H1 (cell line): ENCODE measurements at regions not wholly inside any gene's neighbourhood (a gene's known extent, or its start where the extent isn't known, plus 50 kb on each side); places are given as distances from the start of the nearest gene placed in this dataset.

Source experiments
- CREB1 ChIP-seq: IDR thresholded peaks from 2 replicates; pipeline ENCODE4 v1.6.1; 2012; ENCODE audit warnings: inconsistent platforms
- CTCF ChIP-seq, 3 experiments: IDR thresholded peaks; 1 replicate in 2 of 3; 2 replicates in 1 of 3; pipeline versions ENCODE4 v1.5.1 to v1.6.1; 2011; ENCODE audit warnings: low read length in 3 of 3, mild to moderate bottlenecking in 3 of 3, inconsistent platforms in 2 of 3, low read depth in 1 of 3, moderate library complexity in 1 of 3; ENCODE audit not compliant: insufficient read depth in 1 of 3; ENCODE audit errors: control extremely low read depth in 1 of 3
- GABPA ChIP-seq: IDR thresholded peaks from 2 replicates; pipeline ENCODE4 v1.6.1; 2011; ENCODE audit warnings: mild to moderate bottlenecking, low read length, moderate library complexity, borderline replicate concordance; ENCODE audit not compliant: insufficient read depth
- HDAC6 ChIP-seq: IDR thresholded peaks from one replicate; pipeline ENCODE4 v1.7.1; 2012; ENCODE audit warnings: low read depth, mild to moderate bottlenecking, inconsistent platforms, low read length, moderate library complexity
- JUND ChIP-seq: IDR thresholded peaks from 2 replicates; pipeline ENCODE4 v1.6.1; 2011; ENCODE audit warnings: mild to moderate bottlenecking, improper control_type of control experiment, low read length
- NRF1 ChIP-seq: IDR thresholded peaks from 2 replicates; pipeline ENCODE4 v1.6.1; 2011; ENCODE audit warnings: mild to moderate bottlenecking, low read depth, low read length, improper control_type of control experiment
- POLR2A ChIP-seq, 2 experiments: IDR thresholded peaks; 1 replicate in 1 of 2; 2 replicates in 1 of 2; pipeline ENCODE4 v1.6.1; 2011; ENCODE audit warnings: low read depth in 2 of 2, low read length in 2 of 2, mild to moderate bottlenecking in 2 of 2; ENCODE audit errors: control extremely low read depth in 1 of 2
- POLR2AphosphoS5 ChIP-seq: IDR thresholded peaks from 2 replicates; pipeline ENCODE4 v1.6.1; 2011; ENCODE audit warnings: low read depth, low read length
- RFX5 ChIP-seq: IDR thresholded peaks from 2 replicates; pipeline ENCODE4 v1.6.1; 2011; ENCODE audit warnings: low read depth, low read length, improper control_type of control experiment, borderline replicate concordance
- RXRA ChIP-seq: IDR thresholded peaks from 2 replicates; pipeline ENCODE4 v1.6.1; 2011; ENCODE audit warnings: low read depth, mild to moderate bottlenecking, low read length, moderate library complexity; ENCODE audit not compliant: insufficient read depth
- SIN3A ChIP-seq, 2 experiments: IDR thresholded peaks in 1 of 2; conservative IDR thresholded peaks in 1 of 2; 2 replicates each; pipeline ENCODE4 v1.6.1; 2011 to 2012; ENCODE audit warnings: low read length in 2 of 2, improper control_type of control experiment in 1 of 2, low read depth in 1 of 2, mild to moderate bottlenecking in 1 of 2
- TAF1 ChIP-seq: IDR thresholded peaks from 2 replicates; pipeline ENCODE4 v1.6.1; 2011; ENCODE audit warnings: mild to moderate bottlenecking, low read depth, low read length
- ZNF274 ChIP-seq: IDR thresholded peaks from 2 replicates; pipeline ENCODE4 v1.7.0; 2012; ENCODE audit warnings: low read length, borderline replicate concordance; ENCODE audit errors: extremely low read depth
- TF ChIP-seq, protein P1 (sequence below): IDR thresholded peaks from 2 replicates; pipeline ENCODE4 v1.6.1; 2012; ENCODE audit warnings: inconsistent platforms

DNA sequence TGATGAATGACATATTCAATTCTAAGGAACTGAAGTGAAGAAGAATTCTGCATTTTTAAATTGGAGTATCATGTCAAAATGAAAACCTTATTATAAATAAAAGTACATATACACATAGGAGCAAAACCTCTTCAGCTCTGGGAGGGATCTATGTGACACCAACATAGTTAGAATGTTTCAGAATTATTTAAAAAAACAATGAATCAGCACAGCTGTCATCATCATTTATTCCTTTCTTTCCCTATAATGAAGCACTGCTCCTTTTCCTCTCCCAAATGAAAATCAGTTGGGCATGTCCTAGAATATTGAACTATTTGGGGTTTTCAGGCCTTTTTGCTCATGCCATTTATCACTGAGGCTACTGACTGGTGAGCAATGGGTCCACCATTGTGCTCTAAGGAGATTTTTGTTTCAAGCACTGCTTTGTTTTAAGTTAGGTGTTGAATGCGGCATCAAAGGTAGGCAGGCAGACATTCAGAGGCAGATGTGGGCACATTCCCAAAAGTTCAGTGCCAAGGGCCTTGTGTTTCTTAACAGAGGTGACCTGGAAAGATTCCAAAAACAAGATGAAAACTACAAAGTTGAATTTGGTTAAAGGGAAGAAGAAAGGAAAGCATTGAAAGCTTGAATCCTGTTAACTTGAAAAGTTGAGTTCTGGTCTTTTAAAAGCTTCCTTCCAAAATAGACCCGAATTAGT is 126.4 kb upstream of the ADAMTSL1 start:
- TF ChIP-seq RFX5, result no peak
- TF ChIP-seq SIN3A (conservative IDR thresholded peaks at IDR 0.05 in 1 of 2, IDR thresholded peaks at IDR 0.05 in 1 of 2; ENCODE audit: low read depth in 1 of 2, low read length in 2 of 2), result no peak
- TF ChIP-seq, protein P1, sequence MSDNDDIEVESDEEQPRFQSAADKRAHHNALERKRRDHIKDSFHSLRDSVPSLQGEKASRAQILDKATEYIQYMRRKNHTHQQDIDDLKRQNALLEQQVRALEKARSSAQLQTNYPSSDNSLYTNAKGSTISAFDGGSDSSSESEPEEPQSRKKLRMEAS, result no peak
- TF ChIP-seq POLR2A (IDR thresholded peaks at IDR 0.05; ENCODE audit: control extremely low read depth in 1 of 2, low read depth in 2 of 2, low read length in 2 of 2), result no peak
- no peak for TF ChIP-seq CTCF (IDR thresholded peaks at IDR 0.05; ENCODE audit: control extremely low read depth in 1 of 3, insufficient read depth in 1 of 3, low read depth in 1 of 3, low read length in 3 of 3)
- no peak for TF ChIP-seq JUND
- no peak for TF ChIP-seq NRF1
- TF ChIP-seq RXRA, result no peak
- TF ChIP-seq CREB1, result no peak
- no peak for TF ChIP-seq ZNF274
- TF ChIP-seq TAF1, result no peak
- TF ChIP-seq HDAC6, result no peak
- no peak for TF ChIP-seq GABPA
- no peak for TF ChIP-seq POLR2AphosphoS5
